ENCODE measurements at regions not wholly inside any gene's neighbourhood (a gene's known extent, or its start where the extent isn't known, plus 50 kb on each side); places are given as distances from the start of the nearest gene placed in this dataset. TPM values are rescaled to one million over a fixed set of nuclear protein-coding genes. Genes with fewer than 3 reads are reported as not detected.

GRCh38 chr6:4185419-4185818 is 50.0 kb upstream of the ECI2 start:
- DNase-seq, result no peak

Small RNA genes lying in the stretch of these regions (small RNA-seq; reads per million reads assigned to genes)
- gene AL133393.1 (not detected), gene RNA5SP202 (0.99 reads per million, percentile 73 among the genes with 10 or more reads in this experiment)

All from occipital lobe (tissue), 2 donors.